Keratinocyte (primary cell): ENCODE measurements at regions not wholly inside any gene's neighbourhood (a gene's known extent, or its start where the extent isn't known, plus 50 kb on each side); places are given as distances from the start of the nearest gene placed in this dataset.

Experiments used
- CTCF ChIP-seq, 3 experiments: IDR thresholded peaks in 1 of 3; conservative IDR thresholded peaks in 1 of 3; optimal IDR thresholded peaks in 1 of 3; 2 replicates in 2 of 3; 3 replicates in 1 of 3; pipeline versions ENCODE3 to v1.5.1; 2011; ENCODE audit warnings: low read length in 3 of 3, mild to moderate bottlenecking in 3 of 3, moderate library complexity in 2 of 3, control low read depth in 1 of 3, inconsistent platforms in 1 of 3; ENCODE audit not compliant: insufficient read depth in 2 of 3; ENCODE audit errors: extremely low read depth in 1 of 3
- EZH2 ChIP-seq: IDR thresholded peaks from one replicate; pipeline ENCODE4 v1.6.1; 2012; ENCODE audit warnings: inconsistent platforms, mild to moderate bottlenecking, low read length, moderate library complexity

- TF ChIP-seq CTCF (optimal IDR thresholded peaks at IDR 0.05 in 1 of 3, IDR thresholded peaks at IDR 0.05 in 1 of 3, conservative IDR thresholded peaks at IDR 0.05 in 1 of 3; ENCODE audit: extremely low read depth in 1 of 3, insufficient read depth in 2 of 3, low read length in 3 of 3) (no peak), EZH2 (no peak)
Measured at GRCh38 chr4:189823591-189823990, 117.1 kb upstream of the FRG1 start.
